NCI-H446 treated with DMSO at 0.1 percent for 48 hours (cell line): ENCODE measurements at regions not wholly inside any gene's neighbourhood (a gene's known extent, or its start where the extent isn't known, plus 50 kb on each side); places are given as distances from the start of the nearest gene placed in this dataset.

ENCODE experiments used
- DNase-seq: peaks from one replicate; lab custom pipeline; 2025; lab: John Stamatoyannopoulos, UW

DNA sequence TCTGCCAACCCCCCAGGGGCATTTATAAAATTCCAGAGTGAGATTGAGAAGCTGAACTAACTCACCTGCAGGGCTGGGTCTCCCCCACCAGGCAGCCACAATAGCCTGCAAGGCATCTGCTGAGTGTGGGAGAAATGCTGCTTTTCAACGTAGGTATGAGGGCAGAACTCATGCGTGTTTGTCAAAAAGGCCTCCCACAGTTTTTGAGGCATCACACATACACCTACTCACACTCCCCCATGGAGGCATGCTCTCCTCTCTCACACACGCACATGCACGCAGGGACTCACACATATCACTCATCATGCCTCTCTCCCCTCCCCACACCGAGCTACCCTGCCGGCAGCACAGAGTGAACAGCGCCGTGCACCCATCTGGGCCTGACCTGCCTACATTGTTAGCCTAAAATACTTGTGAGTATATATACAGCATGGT, 390.5 kb downstream of the FGF9 start:
- DNase-seq, result no peak

DNA sequence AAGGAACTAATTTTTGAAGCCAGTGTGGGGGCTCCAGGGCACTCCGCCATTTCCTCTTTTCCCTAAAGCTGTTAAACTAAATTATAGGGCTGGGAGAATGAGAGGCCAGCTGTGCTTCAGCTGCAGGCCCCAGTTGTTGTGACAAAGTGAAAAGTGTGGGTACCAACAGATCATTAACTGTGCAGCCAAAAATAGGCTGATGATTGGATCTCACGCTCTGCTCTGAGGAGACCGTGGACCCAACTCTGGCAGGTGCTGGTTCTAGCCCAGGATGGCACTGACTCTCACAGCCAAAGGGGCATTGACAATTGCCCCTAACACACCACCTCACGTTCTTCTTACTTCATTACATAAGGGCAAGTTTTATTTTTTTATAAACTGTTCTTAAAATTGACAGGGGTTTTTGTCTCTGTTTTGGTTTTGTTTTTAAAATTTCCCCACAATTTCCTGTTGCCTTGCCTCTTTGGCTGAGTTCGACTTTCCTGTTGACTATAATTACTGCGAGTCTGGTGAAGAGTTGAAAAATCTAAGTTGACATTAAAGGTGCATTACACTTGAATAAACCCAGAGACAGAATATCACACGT, 391.0 kb downstream of the FGF9 start:
- no peak for DNase-seq

DNA sequence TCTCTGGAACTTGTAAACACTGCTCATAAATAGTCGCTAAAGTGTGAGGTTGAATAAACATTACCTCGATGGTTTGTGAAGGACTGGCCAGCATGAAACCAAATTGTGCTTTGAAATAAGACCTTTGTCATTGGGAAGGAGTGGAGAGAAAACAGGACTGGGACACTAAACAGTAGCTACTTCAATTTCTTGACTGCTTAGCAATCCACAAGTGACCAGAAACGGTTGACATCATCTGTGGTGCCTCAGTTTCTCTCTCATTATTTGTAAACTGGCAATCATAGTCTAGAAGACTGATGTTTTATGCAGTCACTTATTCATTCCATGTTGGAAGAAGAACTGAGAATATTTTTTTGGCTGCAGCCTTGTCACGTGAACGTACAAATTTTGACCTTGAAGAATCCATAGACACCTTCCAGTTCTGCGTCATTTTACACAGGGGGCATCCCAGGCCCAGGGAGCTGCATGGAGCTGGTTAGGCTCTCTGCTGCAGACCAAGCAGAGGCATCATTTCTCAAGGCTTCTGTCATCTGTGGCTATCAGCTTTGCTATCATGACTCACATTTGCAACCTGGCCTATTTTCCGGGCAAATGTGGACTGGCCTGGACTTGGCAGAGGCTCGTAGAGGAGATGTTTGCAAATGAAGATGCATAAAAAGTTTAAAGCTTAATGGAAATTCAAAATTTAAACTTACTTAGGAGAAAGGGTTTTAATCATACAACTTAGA, 391.8 kb downstream of the FGF9 start:
- no peak for DNase-seq

DNA sequence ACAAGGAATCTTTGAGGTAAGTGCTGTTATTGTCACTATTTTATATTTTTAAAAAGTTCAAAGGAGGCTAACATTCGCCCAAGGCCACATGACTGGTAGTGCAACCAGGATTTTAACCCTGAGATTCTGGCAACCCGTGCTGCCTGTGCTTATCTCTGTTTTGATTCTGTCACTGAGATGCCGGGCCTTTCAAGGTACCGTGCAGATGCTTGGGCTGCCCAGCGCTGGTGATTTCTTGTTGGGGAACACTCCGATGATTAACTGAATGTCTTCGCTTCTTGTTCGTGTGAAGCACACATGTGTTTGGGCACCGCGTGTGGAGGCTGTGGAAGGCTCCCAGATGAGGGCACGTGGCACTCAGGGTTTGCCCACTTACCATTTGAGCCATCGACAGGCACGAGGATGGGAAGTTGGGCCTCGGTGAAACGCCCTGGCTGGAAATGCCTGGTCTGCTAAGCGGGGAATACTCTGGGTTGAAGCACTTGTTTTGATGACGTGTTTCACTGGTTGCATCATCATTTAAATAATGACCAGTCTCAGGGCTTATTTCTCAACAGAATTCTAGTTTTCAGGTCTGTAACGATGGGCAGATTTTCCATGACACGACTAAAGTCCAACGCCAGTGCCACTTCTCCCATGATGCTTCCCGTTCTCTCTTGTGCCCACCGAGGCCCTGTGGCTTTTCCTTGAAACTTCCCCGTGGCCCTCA, 392.7 kb downstream of the FGF9 start:
- no peak for DNase-seq

DNA sequence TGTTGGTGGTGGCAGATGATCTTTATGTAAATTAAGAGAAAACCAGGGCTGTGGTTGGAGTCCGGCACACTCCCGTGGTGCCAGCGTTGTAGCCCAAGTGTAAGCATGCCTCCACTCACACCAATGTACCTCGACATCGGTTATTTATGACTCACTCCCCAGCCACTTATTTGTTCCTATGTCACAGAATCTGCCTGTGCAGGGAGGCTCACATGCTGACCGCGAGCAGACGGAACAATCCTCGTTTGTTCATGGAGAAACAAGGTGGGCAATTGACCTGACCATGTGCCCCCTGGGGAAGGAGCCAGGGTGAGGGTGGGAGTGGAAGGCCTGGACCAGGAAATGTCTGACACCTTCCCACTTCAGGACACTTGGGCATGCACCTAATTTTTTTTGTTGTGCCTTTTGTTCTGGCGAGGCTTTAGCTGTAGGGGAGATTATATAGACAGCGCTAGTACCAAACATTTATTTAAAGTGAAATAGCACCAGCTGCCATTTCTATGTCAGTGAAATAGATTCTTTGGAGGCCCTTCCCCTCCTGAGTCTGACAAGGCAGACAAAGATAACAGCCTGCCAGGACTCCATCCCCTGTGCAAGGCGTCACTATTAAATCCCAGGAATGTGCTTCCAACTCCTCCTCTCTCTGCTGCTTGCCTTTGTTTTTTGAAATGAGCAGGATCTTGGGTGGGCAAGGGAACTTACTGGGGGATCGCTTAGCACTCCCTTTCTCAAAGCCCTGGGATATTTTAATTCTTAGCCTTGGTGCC, 394.2 kb downstream of the FGF9 start:
- DNase-seq, result no peak

DNA sequence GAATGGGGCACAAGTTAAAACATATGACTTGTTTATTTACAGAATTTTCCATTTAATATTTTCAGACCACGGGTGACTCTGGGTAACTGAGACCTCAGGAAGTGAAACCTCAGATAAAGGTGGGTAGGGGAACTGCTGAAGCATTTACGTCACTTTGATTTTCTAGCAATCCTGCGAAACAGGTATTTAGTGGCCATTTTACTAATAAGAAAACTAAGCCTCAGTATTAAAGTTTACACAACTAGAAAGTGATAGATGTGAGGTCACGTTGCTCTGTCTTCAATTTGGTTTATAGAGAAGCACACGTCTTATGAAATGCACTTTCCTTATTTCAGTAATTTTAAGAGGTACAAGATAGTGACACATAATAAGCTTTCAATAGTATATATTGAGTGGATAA, 402.8 kb downstream of the FGF9 start:
- DNase-seq, result no peak

DNA sequence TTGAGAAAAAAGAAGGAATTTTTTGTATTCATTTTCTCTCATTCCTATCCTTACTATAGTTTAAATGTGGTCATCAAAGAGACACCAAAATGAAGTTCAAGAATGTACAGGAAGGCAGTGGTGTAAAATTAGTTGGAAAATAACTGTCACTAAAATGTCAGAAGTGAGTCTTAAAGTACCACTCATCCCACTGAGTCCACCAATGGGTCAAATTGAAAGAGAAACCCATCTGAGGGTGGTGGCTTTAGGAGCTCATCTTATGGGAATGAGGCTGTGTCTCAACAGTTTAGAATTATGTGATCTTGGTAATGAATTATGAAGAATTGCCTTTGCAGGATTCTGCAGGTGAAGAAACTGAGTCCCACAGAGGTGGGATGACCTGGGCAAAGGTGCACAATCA, 403.5 kb downstream of the FGF9 start:
- DNase-seq, result no peak

DNA sequence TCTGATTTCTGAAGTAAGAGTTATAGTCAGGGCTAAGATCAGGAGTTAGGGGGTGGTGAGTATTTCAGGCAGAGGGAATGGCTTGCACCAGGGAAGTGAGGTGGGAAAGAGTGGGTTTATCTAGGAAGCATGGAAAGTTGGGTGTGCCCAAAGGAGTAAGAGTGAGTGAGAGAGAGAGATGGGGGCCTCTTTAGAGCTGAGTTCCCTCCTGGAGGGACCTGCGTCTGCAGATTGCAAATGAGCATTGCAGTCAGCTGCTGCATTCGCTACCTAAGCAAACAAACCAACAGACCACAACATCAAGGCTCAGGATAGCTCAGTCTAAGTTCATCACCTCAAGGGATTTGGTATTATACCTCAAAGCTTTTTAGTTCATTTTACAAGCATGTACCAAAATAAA, 405.8 kb downstream of the FGF9 start:
- DNase-seq, result no peak

DNA sequence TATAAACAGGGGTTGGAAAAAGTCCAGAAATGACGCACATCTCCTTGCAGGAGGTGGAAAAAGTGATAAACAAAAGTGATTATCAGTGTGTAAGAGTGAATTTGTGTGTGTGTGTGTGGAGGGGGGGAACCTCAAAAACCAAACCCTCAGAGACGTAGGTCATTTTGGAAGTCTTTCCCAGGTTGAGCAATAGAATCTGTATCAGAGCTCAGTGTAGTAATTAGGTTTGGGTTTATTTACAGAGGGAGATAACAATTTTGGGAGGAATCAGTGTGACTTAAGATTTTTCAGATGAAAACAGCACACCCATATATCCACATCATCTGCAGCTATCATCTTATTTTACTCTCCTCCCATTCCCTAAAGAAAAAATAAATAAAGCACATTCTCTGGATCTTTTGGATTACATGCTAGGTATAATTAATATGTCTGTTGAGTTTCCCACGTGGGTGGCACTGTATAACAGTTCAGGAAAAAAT, 406.4 kb downstream of the FGF9 start:
- DNase-seq, result no peak

DNA sequence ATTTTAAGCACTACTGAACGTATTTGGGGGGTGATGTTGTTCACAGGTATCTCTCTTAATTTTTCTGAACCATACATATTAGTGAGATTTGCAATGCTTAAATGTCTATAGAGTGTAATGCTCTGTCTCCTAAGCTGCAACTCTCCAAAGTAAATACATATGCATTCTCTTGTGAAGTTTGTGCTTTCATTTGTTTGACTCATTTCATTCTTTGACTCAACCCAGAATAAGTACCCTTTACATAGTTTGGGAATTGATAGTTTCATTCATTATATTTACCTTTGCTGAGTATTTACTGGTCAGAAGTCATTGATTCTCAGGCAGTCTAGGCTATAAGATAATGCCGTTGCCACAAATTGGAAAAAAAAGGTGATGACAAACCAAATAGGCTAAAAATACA, 406.9 kb downstream of the FGF9 start:
- DNase-seq, result no peak

DNA sequence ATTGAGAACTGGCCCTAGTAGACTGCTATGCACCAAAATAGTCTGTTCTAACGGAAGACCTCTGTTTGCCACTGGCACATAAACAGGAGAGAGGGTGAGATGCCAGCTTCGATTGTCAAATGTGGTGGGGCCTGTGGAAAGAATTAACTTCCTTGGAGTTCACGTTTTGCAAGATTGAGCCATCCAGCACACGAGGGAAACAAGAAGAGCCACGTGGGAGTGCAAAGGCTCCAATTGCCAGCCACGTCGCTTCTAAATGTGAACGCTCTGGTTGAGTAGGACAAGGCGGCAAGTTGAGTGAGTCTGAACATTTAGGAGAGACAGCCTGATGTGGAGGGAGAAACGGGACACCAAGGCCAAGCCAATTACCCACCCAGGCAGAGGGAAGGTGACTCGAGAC, 409.1 kb downstream of the FGF9 start:
- no peak for DNase-seq

DNA sequence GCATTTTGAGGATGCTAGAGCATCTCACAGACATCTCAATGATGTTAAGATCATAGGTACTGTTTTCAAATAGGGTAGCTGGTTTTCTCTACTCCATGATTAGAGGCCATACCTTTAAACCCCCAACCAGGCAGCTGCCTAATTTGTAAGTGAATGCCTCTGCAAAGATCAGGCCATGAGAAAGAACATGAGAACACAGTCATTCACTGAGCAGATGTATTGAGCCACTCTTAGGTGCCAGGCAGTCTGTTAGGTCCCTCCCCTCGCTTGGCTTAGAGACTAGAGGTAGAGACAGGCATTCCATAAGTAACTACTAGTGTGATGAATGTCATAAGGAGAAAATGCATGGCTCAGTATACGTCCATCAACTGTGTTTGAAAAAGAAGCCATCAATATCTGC, 410.0 kb downstream of the FGF9 start:
- DNase-seq, result no peak

DNA sequence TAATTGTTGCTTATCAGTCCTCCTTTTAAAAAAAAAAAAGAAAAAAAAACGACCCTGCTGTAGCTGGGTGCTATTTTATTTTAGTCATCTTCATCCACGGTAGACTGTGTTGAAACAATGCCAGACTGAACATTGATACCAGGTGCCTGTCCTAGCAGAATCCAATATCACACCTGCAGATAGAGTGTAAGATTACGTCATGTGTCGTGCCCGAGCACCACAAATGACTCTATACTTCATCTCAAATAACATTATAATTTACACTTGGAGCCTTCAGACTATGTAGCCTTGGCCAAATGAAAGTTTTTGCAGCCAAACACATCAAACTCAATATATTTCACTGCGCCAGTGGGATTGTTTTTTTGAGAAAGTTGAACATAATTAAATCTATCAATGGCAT, 410.6 kb downstream of the FGF9 start:
- no peak for DNase-seq

DNA sequence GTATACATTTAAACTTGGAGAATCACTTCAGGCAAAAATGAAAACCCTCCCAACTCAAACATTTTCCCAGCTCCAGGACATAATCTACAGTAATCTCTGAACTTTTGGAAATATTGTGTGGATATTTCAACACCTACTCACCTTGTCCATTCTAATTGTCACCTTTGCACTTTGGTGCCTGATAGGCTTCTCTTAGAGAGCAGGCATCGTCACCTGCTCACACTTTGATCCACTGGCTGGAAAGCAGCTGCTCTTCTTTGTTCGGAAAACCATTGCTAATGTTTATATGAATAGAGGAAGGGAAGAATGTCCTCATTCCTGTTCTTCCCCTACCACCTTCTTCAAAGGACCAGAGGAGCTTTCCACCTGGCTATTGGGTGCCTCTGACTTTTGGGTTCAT, 411.2 kb downstream of the FGF9 start:
- no peak for DNase-seq

DNA sequence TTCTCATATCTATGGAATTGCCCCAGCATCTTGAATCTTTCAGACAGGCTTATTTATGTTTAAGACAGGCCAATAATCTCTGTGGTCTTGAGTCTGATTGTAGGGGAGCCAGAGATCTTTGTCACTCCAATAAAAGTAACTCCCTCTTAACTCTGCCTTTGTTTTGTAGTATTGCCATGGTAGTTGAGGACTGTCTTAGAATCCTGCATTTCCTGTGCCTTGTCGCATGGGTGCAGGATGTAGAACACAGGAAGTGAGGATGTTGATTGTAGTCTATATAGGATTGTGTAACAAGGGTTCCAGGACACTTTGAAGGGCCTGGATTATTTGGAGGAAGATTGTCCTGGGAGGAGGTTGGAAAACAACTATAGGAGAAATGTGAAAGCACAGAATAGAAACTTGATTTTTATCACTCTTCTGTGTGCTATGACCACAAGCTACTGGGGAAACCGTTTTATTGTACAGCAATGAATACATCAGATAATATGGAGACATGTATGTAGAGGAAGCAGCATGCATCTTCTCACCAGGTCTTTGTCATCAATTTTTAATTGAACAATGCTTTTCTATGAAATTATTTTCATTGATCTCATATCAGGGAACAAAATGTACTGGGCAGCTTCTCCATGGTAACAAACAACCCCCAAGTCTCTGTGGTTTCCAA, 411.7 kb downstream of the FGF9 start:
- DNase-seq, result no peak

DNA sequence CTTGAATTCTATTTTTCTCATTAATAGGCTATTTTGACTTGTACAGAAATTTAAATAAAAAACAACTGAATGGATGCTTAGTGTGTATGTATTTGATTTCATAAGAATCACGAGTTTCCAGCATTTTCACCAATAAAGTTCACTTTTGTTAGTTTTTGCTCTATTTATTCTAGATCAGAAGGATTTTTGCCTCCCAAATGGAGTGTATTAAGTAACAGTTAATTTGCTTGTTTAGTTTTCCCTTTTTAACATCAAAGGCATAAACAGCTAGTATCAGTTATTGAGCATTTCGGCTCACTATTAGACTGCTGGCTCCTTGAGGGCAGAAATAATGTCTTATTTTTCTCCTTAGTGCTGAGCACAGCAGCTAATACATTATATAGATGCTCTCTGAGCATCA, 414.1 kb downstream of the FGF9 start:
- DNase-seq, result no peak

DNA sequence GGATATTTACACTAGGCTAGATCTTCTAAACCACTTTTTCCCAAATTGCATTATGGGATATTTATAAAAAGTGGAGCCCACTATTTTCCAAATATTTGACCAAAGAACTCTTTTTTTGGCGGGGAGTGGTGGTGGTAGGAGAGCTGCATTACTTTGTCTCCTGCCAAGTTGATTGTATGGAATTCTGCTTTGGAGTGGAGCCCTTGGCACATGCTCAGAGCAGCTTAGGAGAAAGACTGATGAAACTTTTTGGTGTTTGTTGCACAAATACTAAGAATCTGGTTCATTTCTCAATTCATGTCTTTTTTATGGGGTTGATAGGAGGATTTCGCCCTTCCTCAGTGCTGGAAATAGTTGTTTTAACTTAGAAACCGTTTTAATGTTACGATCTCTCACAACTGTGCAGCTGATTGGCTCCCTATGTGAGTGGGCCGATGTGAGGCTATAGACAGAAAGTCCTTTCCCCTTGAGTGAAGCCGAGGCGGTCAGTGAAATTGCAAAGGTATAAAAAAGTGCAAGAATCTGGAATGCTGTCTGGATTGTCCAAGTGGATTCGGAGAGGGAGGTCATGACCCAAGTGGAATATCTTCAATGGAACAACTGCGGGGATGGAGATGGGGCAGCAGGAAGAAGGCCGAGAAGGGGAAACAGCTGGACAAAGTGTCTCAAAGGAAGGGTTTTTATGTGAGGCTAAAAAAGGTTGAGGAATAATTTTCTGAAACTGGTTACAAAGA, 415.9 kb downstream of the FGF9 start:
- DNase-seq, result no peak

DNA sequence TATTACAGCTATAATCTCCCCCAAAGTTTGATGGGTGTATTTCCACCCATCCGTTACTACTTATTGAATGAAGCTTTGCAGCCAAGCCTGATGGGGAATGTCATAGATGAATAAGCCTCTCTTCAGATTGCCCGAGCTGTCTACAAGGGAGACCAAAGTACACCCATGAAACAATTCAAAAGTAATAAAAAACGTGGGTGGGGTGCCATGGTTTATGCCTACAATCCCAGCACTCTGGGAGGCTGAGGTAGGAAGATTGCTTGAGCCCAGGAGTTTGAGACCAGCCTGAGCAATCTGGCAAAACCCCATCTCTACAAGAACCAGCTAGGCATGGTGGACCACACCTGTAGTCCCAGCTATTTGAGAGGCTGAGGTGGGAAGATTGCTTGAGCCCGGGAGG, 419.2 kb downstream of the FGF9 start:
- DNase-seq, result no peak

DNA sequence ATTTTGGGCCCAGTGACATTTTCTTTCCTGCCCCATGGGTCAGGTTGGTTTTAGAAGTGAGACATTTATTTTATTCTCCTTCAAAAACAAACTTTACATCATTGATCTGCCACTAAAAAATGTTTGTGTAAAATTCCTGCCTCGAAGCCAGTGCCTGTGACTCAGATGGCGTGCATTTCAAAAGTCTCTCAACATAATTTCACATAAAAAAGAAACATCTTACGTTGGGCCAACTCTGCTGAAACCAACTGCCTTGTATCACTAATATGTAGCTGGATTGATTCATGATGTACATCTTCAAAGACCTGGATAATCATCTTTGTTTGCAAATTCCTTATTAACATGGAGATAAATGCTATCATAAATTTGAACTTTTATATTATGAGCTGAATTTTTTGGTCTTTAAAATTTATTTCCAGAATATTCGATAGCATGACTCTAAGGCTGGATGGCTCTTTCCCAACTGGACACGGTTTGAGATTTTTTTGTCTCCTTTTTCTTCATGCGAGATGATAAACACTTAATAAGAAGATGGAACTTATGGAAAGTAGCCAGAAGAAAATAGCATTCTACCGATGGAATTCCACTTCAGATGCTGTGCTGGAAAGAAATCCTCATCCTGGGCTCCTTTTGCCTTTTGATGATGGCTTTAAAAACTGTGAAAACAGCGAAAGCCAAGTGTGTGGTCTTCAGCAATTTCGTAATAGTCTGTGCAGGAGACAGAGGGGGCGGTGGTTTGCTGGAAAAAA, 420.5 kb downstream of the FGF9 start:
- DNase-seq, result no peak

DNA sequence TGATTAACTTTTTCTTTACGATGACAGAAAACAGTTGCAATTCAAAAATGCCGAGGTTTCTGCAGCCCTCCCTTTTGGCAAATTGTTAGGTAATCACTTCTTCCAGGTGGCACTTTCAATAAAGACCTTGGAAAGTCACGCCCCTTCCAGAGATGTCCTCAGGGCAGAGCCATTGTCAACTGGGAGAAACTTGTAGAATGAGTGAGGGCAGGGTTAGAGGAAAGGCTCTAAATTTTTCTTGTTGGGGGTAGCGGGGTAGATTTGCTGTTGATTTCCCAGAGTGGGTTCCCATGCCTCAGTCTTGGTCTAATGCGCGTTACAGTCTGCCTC, 421.1 kb downstream of the FGF9 start:
- no peak for DNase-seq
